ENCODE measurements at regions not wholly inside any gene's neighbourhood (a gene's known extent, or its start where the extent isn't known, plus 50 kb on each side); places are given as distances from the start of the nearest gene placed in this dataset.
"Not testable (repeated sequence)": the region's sequence is repeated elsewhere in the genome, so short reads cannot be mapped to it uniquely, and the experiment has no call there.

DNA sequence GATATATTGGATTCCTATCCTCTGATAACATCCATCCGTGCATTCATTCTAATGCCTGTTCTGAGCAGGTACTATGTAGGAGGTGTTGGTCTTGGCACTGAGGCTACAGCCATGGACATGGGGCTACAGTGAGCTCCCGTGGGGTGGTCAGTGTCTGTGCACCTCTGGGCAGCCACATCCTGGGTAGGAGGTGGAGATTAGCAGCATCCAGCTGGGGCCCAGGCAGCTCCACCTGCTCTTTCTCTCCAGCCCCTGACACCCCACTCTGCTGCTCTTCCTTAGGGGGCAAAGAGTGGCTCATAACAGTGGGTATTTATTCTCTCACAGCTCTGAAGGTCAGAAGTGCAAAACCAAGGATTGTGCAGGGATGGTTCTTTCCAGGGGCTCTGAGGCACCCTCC is 292.0 kb upstream of the SFSWAP start:
- no peak for FAIRE-seq
- DNase-seq (ENCODE audit: extremely low spot score, insufficient read length, low read depth), result no peak

DNA sequence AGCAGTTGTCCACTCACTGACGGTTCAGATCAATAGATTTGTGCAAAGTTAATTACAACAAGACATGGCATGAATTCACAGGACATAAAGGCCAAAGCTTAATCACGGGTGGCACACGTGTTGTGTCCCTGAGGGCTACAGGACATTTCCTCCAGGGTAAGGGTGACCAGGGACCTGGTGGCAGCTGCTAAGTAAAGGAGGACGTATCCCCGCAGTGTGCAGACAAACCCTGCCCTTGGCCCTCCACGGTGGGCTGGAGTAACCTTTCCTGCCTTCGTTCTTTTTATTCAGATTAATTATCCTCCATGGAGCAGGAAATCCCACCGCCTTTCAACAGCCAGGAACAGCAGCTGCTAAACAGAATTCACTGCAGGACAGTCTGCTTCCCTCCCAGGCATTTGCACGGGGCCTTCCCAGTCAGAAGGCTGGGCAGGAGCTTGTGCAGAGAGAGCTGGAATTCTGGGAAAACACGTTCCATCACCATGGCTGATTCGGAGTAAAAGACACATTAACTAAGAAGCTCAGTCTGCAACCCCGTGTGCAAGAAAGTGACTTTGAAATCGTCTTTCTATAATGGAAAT is 289.9 kb upstream of the SFSWAP start:
- DNase-seq (ENCODE audit: extremely low spot score, insufficient read length, low read depth) (no peak), FAIRE-seq (no peak)

DNA sequence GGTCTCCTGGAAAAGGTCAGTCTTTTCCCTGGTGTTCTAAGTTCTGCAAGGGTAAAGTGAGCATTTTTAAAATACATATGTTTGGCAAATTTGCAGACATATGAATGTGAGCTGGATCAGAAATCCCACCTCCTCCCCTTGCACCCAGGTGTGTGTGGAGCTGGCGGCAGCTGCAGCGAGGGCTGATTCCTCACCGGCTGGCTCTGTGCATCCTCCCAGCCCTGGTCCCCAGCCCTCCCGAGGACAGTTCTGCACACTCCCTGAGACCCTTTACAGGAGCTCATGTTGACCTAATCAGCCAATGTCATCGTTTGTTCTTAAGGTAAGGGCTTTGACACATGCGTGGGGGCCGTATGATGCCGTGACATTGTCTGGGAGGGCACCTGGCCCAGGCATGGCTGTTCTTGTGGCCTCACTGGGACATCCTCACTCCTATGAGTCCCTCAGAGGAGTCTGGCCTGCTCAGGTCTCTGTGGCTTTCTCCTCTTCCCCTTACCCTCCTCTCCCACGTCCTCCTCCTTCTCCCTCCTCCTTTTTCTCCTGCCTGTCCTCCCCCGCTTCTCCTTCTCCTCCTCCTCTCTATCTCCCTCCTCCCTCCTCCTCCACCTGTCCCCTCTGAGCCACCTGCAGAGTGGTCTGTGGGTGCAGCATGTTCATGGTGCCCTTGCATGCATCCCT is 289.2 kb upstream of the SFSWAP start:
- no peak for FAIRE-seq
- no peak for DNase-seq (ENCODE audit: extremely low spot score, insufficient read length, low read depth)

DNA sequence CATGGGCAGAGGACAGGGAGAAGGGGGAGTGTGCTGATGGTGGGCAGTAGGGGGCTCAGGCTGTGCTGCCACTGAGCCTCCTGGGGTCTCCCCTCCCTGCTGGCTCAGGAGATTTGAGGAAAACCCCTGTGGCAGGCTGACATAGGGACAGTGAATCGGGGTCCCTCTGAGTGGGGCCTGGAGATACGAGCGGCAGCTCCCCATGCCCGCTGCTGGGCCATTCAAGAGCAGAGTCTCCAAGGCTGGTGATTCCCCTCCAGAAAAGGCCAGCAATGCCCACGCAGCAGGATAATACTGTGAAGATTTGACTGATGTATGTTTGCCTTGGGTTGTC is 288.7 kb upstream of the SFSWAP start:
- no peak for FAIRE-seq

DNA sequence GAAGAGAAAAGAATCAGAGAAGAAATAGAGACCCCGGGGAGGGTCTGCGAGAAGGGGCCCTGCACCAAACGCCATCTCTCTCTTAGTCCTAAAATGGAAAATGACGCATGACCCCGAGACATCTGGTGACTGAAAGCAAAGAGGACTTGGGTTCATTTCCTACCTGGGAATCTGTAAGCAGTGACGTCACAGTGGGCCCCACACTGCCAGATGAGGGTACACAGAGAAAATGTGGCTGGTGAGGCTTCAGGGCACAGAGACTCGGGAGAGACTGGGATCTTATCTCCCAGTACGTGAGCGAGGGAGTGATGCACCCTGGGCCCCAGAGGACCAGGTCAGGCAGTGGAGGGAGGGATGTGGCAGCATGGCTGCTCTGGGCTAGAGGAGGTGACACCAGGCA is 288.1 kb upstream of the SFSWAP start:
- no peak for FAIRE-seq
- no peak for DNase-seq (ENCODE audit: extremely low spot score, insufficient read length, low read depth)

More for the DNA sequence above, 288.7 kb upstream of the SFSWAP start:
- no peak for DNase-seq (ENCODE audit: extremely low spot score, insufficient read length, low read depth)

DNA sequence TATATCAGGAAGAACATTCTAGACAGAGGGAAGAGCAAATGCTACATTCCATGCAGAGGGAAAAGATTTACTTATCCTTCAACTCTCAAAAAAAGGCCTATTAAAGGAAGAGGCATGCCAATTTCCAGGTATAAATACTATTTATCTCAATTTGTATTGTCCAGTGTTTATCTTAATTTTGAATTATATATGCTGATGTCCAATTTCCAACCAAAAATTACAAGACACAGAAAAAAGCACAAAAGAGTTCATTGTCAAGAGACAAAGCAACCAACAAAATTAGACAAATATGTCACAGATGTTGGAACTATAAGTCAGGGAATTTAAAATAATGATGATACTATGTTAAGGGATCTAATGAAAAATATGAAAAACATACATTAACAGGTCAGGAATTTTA is 286.6 kb upstream of the SFSWAP start:
- no peak for DNase-seq (ENCODE audit: extremely low spot score, insufficient read length, low read depth)
- FAIRE-seq, result no peak

DNA sequence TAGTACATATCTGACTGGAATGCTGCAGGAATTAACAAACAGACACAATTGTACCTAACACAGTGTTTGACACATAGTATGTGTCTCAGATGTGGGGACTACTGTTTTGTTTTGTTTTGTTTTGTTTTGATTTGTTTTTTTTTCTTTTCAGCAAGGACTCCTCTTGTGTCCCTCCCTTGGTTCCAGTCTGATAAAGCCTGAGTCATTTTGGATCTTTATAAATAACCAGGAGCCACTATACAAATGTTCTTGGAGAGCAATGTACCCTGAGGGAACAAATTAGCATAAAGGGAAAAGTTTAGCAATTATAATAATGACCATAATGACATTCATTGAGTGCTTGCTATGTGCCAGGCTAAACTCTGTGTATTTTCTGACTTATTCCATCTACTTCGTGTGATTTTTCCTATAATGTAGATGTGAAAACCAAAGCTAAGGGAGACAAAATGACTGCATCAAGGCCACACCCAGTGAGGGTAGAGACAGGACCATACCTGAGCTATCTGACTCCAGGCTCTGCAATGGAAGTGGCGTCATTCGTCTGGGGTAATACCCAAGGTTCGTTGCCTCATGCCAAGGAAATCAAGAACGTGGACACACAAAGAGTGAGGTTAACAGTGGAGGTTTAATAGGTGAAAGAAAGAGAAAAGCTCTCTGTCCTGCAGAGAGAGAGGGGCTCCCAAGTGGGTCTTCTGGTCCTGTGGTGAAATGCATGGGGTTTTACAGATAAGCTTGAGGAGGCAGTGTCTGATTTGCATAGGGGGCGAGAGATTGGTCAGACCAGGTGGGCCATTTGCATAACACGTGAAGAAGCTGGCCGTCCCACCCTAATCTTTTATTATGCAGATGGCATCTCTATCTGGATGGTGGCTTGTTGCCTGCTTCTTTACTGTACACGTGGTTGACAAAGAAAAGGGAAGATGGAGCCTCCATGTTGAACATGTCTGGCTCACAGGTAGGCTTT is 285.5 kb upstream of the SFSWAP start:
- DNase-seq (ENCODE audit: extremely low spot score, insufficient read length, low read depth) (no peak), FAIRE-seq (no peak)

DNA sequence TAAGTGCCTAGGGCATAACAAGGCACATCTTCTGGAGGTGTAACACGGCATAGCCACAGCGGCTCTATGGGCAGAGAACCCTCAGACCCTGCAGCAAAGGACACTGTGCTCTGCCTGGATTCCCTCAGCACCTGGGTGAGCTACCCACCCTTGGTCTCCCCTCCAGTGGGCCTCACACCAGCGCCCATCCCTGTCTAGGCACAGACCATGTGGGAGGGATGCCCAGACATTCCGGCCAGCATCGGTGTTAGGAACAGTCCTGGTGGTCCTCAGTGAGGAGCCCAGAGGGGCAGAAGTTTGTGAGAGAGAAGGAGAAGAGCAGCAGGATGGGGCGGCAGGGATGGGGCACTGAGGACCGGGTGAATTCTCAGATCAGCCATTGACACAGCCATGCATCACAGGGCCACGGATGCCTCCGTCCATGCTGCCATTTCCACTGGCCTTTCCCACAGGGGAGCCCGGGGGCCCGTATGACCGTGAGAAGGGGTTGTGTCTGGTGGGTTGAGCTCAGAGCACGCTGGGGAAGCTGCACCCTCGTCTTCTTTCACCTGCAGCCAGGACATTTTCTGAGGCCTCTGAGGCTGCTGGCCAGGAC is 282.7 kb upstream of the SFSWAP start:
- no peak for FAIRE-seq
- no peak for DNase-seq (ENCODE audit: extremely low spot score, insufficient read length, low read depth)

DNA sequence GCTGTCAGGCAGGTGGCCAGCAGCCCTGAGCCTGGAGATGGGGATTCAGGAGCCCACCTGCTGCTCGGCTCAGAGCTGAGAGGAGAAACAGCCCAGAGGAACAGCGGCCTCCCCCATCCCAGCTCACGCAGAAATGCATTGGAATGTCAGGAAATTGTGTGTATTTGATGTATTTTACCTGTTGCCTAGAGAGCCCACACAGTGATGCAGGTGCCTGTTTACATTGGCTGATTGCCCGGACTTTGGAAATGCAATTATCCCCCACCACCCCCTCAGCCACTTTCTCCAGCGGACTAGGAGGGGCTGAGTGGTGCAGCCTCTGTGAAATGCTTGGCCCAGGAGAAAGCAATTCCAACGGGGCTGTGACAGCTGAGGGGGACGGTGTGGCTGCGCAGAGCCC is 281.7 kb upstream of the SFSWAP start:
- FAIRE-seq; DNase-seq (ENCODE audit: extremely low spot score, insufficient read length, low read depth): not testable (repeated sequence)

DNA sequence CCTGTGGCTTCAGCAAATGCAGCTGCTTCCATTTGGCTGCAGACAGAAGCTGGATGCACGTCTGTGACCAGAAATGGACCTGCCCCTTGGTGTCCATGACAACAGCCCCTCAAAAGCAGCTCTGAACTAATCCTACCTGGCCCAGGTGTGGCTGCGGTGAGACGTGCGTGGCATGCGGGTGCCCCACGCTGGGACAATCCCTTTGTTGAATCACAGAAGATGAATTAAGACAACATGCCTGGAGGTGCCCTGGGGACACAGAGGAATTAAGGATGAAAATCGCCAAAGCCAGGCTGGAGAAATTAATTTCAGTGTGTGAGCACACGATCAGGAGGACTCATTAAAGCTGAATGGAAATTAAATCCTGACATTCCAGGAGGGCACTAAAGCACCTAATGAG is 281.2 kb upstream of the SFSWAP start:
- not testable (repeated sequence) for DNase-seq (ENCODE audit: extremely low spot score, insufficient read length, low read depth); FAIRE-seq

DNA sequence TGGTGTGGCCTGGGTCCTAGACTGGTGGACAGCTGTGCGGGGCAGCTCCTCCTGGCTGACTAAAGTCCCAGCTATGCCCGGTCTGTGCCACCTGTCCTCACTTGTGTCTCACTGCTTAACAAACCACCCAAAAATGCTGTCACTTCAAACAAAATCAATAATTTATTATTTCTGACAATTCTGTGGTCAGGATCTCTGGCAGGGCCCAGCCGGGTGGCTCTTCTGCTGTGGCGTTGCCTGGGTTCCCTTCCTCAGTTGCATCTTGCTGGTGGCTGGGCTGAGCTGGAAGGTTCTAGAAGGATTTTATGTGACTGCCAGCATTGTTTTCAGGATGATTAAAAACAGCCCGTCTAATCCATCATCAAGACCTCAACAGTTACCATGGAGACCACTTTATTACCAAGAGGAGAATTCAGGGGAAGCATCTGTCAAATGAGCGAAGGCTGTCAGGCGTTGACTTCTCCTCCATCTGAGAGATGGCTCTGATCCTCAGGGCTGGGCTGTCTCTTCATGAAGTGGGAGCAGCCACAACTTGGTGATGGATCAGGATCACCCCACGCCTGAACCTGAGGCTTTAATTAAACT is 280.6 kb upstream of the SFSWAP start:
- FAIRE-seq (no peak), DNase-seq (ENCODE audit: extremely low spot score, insufficient read length, low read depth) (no peak)

DNA sequence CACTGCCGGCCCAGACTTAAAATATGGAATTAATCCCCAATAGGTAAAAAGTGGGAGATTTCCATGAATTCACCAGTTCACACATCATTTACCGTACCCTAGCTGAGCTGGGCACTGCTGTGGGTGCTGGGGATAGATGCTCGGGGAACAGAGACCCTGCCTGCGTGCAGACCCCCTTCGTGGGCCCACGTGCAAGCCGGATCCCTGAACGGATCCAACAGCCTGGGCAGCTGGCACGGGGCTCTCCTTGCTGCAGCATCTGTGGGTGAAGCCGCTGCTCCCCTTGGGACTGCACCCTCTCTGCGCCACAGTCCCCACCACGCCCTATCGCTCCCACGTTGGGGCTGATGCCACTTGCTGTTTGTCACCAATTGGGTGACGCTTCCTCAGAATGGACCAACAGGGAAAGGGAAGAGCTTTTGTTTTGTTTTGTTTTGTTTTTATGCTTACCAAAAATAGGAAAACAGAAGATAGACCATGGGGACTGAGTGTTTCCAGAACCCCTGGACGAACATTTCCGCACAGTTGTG is 279.7 kb upstream of the SFSWAP start:
- not testable (repeated sequence) for FAIRE-seq; DNase-seq (ENCODE audit: extremely low spot score, insufficient read length, low read depth)

DNA sequence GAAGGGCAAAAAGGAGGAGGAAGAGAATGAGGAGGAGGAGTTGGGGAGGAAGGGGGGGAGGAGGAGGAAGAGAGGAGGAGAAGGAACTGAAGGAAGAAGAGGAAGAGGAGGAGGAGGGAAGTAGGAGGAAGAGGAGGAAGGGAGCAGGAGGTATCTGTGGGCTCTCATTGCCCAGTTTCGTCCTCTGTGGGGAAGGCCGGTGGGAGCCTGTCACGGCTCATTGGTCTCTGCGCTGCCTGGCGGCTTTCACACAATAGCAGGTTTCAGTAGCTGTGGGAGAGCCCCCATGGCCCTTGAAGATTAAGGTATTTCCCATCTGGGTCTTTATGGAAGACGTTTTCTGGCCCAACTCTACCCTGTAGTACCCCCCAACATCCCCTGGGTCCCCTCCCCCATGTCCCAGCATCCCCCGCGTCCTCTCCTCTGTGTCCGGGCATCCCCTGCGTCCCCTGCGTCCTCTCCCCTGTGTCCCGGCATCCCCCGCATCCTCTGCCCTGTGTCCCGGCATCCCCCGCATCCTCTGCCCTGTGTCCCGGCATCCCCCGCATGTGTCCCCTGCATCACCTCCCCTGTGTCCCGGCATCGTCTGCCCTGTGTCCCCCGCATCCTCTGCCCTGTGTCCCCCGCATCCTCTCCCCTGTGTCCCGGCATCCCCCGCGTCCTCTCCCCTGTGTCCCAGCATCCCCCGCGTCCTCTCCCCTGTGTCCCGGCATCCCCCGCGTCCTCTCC is 278.2 kb upstream of the SFSWAP start:
- FAIRE-seq (peak; percentile 52), DNase-seq (ENCODE audit: extremely low spot score, insufficient read length, low read depth) (no peak)

DNA sequence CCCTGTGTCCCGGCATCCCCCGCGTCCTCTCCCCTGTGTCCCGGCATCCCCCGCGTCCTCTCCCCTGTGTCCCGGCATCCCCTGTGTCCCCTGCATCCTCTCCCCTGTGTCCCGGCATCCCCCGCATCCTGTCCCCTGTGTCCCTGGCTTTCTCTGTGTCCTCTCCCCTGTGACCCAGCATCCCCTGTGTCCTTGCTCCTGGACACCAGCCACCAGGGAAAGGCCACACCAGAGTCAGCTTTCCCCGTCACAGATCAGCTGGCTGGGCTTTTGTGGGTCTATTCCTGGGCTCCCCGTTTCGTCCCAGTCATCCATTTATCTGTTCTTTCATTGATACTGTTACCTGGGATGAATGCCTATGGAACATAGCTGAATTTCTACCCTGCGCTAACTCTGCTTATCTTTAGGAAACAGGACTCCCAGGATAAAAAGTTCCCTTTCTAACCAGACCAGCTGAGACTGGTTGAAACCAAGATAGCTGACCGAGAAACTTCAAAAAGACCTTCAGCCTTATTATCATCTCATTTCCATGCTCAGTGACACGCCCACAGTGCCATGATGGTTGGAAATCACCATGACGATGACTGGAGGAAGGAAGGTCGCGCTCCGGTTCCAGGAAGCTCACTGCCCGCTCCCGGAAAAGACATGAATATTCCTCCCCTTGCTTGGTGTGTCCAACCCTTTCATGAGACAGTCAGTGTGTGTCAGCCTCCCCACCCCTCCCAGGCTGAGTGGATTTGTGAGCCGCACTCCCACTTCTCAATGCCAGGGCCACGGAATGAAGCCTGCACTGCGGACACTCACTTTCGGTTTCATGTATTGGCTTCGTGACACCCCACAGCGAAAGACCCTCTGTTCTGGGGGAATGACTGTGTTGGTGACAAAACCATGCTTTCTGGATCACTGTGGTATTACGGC is 276.4 kb upstream of the SFSWAP start:
- FAIRE-seq, result no peak
- DNase-seq (ENCODE audit: extremely low spot score, insufficient read length, low read depth), result no peak

DNA sequence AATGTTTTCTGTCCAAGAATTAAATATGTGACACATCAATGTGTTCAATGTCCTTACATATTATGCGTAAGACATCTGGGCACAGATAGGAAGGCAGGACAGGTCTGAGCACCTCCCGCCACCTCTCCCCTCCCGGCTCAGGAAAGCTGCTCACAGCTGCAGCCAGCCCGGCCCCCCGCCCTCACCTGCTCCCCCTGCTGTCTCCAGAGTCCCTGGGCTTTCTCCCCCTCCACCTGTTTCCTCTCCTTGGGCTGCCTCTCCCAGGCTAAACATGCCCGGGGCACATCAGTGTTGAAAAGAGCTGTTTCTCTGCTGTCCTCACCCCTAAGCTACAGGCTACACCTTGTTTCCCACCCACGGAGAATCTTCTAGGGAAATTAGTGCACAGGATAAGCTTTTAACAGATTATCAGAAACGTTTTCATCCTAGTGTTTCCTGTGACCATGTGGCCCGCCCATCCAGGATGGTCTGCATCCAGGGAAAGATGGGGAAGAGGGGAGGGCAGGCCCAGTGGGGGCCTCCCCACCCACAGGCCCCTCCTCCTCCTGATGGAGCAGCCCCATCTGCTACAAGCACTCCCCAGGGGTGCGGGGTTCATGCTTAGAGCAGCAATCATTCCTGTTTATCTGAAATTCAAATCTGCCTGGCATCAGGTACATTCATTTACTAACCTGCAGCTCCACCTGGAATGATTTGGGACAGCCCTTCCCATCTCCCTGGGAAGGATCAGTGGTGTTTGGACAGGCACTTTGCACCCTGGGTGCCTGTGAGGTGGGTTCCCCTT is 273.8 kb upstream of the SFSWAP start:
- FAIRE-seq (no peak), DNase-seq (ENCODE audit: extremely low spot score, insufficient read length, low read depth) (no peak)

DNA sequence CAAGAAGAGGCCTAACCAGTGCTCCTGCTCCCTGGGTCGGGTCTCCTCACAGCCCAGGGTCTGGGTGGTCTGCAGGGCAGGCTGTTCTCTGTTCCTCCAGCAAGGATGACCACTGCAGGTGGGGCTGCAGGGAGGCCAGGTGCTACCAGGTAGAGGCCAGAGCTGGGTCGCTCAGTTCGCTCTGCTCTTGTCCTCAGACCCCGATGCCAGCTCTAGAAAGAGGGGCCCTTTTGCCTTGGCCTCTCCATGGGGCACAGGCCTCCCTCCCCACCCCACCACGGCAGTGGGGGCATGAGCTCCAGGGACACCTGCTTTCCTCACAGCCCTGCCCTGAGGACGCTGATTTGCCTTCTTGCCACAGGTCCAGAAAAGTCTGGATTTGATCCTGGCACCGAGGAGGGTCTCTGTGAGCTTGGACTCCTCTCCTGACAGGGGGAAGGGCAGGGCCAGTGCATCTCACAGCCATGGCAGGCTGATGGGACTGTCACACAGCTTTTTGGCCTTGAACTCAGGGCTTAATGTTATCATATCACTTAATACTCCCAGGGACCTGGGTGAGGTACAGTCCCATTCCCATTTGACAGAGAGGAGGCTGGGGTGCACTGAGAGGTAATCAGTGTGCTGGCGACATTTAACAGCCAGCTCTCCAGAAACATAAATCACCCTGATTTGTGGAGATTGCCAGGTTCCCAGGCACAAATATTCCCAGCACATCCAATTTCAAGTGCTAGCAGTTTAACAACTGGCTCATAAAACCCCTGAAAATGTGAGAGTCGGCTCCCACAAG is 273.0 kb upstream of the SFSWAP start:
- FAIRE-seq, result no peak
- no peak for DNase-seq (ENCODE audit: extremely low spot score, insufficient read length, low read depth)

DNA sequence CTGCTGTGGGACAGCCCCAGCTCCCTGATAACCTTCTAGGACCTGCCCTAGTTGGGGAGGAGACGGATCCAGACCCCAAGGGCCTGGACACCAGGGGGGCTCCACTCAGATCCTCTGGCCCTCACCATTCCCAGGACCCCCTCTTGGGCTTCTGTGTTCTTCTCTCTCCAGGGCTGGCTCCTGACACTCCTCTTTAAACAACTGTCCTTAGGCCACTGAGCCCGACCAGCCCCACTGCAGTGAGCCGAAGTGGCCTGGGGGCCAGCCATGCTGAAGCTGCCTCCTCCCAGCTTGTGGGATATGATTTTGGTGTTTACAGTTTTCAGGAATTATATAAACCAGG is 272.4 kb upstream of the SFSWAP start:
- FAIRE-seq; DNase-seq (ENCODE audit: extremely low spot score, insufficient read length, low read depth): not testable (repeated sequence)

Measured in GM18507 (cell line).